ENCODE measurements at regions not wholly inside any gene's neighbourhood (a gene's known extent, or its start where the extent isn't known, plus 50 kb on each side); places are given as distances from the start of the nearest gene placed in this dataset.

GRCh38 chr3:27556887-27557286, 72.7 kb upstream of the SLC4A7 start:
- CTCF ChIA-PET: no interaction called here

GRCh38 chr3:27554706-27555105, 70.5 kb upstream of the SLC4A7 start:
- Histone ChIP-seq H4K20me1 (ENCODE audit: insufficient read depth) (no peaks in the 10 kb centered on the region), H3K79me2 (ENCODE audit: insufficient read depth, low read length) (no peaks in the 10 kb centered on the region), H3K9me2 (ENCODE audit: insufficient read depth) (no peaks in the 10 kb centered on the region), H3K4me1 (ENCODE audit: control insufficient read depth in 1 of 2, insufficient read depth in 2 of 2, low read length in 2 of 2) (peaks cover 2 to 13% of the 10 kb centered on the region in 2 experiments; a peak in 3 of 4 replicates), H3K27me3 (ENCODE audit: insufficient read depth, low read length) (no peaks in the 10 kb centered on the region), H3K36me3 (ENCODE audit: control insufficient read depth in 1 of 2, insufficient read depth in 2 of 2, low read length in 2 of 2) (no peaks in the 10 kb centered on the region), H3K4me2 (ENCODE audit: low read length) (no peak overlapping the region), H3K4me3 (replicated peaks in 1 of 2; ENCODE audit: low read depth in 1 of 2, low read length in 2 of 2) (no peak overlapping the region), H3K27ac (ENCODE audit: low read depth, low read length) (no peak overlapping the region), H3K9me3 (ENCODE audit: control insufficient read depth in 1 of 2, insufficient read depth in 1 of 2, low read depth in 1 of 2, low read length in 2 of 2) (no peaks in the 10 kb centered on the region), H3K9ac (ENCODE audit: low read length) (no peak overlapping the region), H2AFZ (ENCODE audit: low read depth, low read length, poor library complexity, severe bottlenecking) (peak overlapping the region; percentile 3)
- intact Hi-C loops (cut with micrococcal nuclease): no loop called here
- ChIA-PET POLR2A (no interaction called here), CTCF (no interaction called here), RAD21 (ENCODE audit: low non-redundant PET in 1 of 2, low total read pairs in 2 of 2, uncharacterized antibody in 2 of 2, unreplicated experiment in 2 of 2) (no interaction called here)
- BruUV-seq (replicated peaks): no TSS peak
- DNase-seq (ENCODE audit: low read depth, low spot score) (no peak), ATAC-seq (no peak)
- TF ChIP-seq ELF1 (IDR thresholded peaks at IDR 0.05; ENCODE audit: borderline replicate concordance, low read depth) (no peak), SIN3A (IDR thresholded peaks at IDR 0.05; ENCODE audit: low read depth) (no peak), POLR2A (IDR thresholded peaks at IDR 0.05; ENCODE audit: borderline replicate concordance, extremely low read depth, insufficient read depth, insufficient read length) (no peak), ZBTB33 (IDR thresholded peaks at IDR 0.05; ENCODE audit: extremely low read depth, insufficient replicate concordance, low read length) (no peak), SRF (IDR thresholded peaks at IDR 0.05; ENCODE audit: low read depth) (no peak), TCF7L2 (IDR thresholded peaks at IDR 0.05; ENCODE audit: borderline replicate concordance, extremely low read depth, insufficient read depth, insufficient read length) (no peak), EGR1 (IDR thresholded peaks at IDR 0.05; ENCODE audit: low read depth) (no peak), REST (IDR thresholded peaks at IDR 0.05; ENCODE audit: low read depth) (no peak), EZH2 (IDR thresholded peaks at IDR 0.05) (no peak), CBX3 (IDR thresholded peaks at IDR 0.05; ENCODE audit: low read depth) (no peak), SP1 (IDR thresholded peaks at IDR 0.05; ENCODE audit: low read depth) (no peak), ZFX (IDR thresholded peaks at IDR 0.05) (no peak), POLR2AphosphoS5 (IDR thresholded peaks at IDR 0.05; ENCODE audit: low read depth, low read length) (no peak), FOSL1 (IDR thresholded peaks at IDR 0.05; ENCODE audit: low read depth) (no peak), RAD21 (IDR thresholded peaks at IDR 0.05; ENCODE audit: low read depth) (no peak), CEBPB (IDR thresholded peaks at IDR 0.05; ENCODE audit: low read depth) (no peak), MAX (IDR thresholded peaks at IDR 0.05) (no peak)

More at GRCh38 chr3:27556887-27557286, 72.7 kb upstream of the SLC4A7 start:
- DNase-seq (ENCODE audit: low read depth, low spot score): no peak
- ATAC-seq: no peak
- Histone ChIP-seq H3K9ac (ENCODE audit: low read length) (no peak overlapping the region), H3K9me3 (ENCODE audit: control insufficient read depth in 1 of 2, insufficient read depth in 1 of 2, low read depth in 1 of 2, low read length in 2 of 2) (no peaks in the 10 kb centered on the region), H2AFZ (ENCODE audit: low read depth, low read length, poor library complexity, severe bottlenecking) (no peak overlapping the region), H3K4me3 (replicated peaks in 1 of 2; ENCODE audit: low read depth in 1 of 2, low read length in 2 of 2) (no peak overlapping the region), H3K27ac (ENCODE audit: low read depth, low read length) (no peak overlapping the region), H3K79me2 (ENCODE audit: insufficient read depth, low read length) (no peaks in the 10 kb centered on the region), H3K27me3 (ENCODE audit: insufficient read depth, low read length) (no peaks in the 10 kb centered on the region), H4K20me1 (ENCODE audit: insufficient read depth) (no peaks in the 10 kb centered on the region), H3K9me2 (ENCODE audit: insufficient read depth) (no peaks in the 10 kb centered on the region), H3K4me2 (ENCODE audit: low read length) (no peak overlapping the region), H3K4me1 (ENCODE audit: control insufficient read depth in 1 of 2, insufficient read depth in 2 of 2, low read length in 2 of 2) (peaks cover 2 to 13% of the 10 kb centered on the region in 2 experiments; a peak in 3 of 4 replicates), H3K36me3 (ENCODE audit: control insufficient read depth in 1 of 2, insufficient read depth in 2 of 2, low read length in 2 of 2) (no peaks in the 10 kb centered on the region)
- RAD21 ChIA-PET (ENCODE audit: low non-redundant PET in 1 of 2, low total read pairs in 2 of 2, uncharacterized antibody in 2 of 2, unreplicated experiment in 2 of 2): no interaction called here
- intact Hi-C loops (cut with micrococcal nuclease): no loop called here
- no TSS peak for BruUV-seq (replicated peaks)
- TF ChIP-seq POLR2A (IDR thresholded peaks at IDR 0.05; ENCODE audit: borderline replicate concordance, extremely low read depth, insufficient read depth, insufficient read length) (no peak), CEBPB (IDR thresholded peaks at IDR 0.05; ENCODE audit: low read depth) (no peak)
- POLR2A ChIA-PET: no interaction called here
